Common myeloid progenitor, CD34-positive (primary cell): ENCODE measurements at regions not wholly inside any gene's neighbourhood (a gene's known extent, or its start where the extent isn't known, plus 50 kb on each side); places are given as distances from the start of the nearest gene placed in this dataset.
"Not testable (repeated sequence)": the region's sequence is repeated elsewhere in the genome, so short reads cannot be mapped to it uniquely, and the experiment has no call there.

Experiments
- CTCF ChIA-PET: fragments of 350-600 bp; sonication (Branson Sonifier 250); formaldehyde crosslinking; loops from one replicate; lab custom pipeline; 2021; ENCODE audit warnings: antibody characterized with exemption; lab: Charles Lee
- POLR2A ChIA-PET: fragments of 350-600 bp; sonication (Branson Sonifier 250); formaldehyde crosslinking; loops from one replicate; lab custom pipeline; 2021; ENCODE audit warnings: antibody characterized with exemption; lab: Charles Lee
- DNase-seq, 3 donors: peaks; one replicate each; pipeline versions ENCODE4 v3.0.0 to v3.0.0-alpha.2; 2013
- H3K27ac ChIP-seq, 2 experiments: 1 replicate in 1 of 2; 2 replicates in 1 of 2; pipeline ENCODE4 v1.7.0; 2013; ENCODE audit warnings: inconsistent platforms in 2 of 2, low read length in 2 of 2, mild to moderate bottlenecking in 2 of 2, low read depth in 1 of 2, moderate library complexity in 1 of 2; ENCODE audit not compliant: severe bottlenecking in 2 of 2, insufficient read depth in 1 of 2, poor library complexity in 1 of 2
- H3K27me3 ChIP-seq, 5 experiments: replicated peaks in 2 of 5; 1 replicate in 3 of 5; 2 replicates in 2 of 5; pipeline versions ENCODE4 v1.6.1 to v1.7.0; 2013; ENCODE audit warnings: low read length in 4 of 5, mild to moderate bottlenecking in 2 of 5, moderate library complexity in 2 of 5, inconsistent platforms in 1 of 5; ENCODE audit not compliant: insufficient read depth in 5 of 5, control insufficient read depth in 4 of 5
- H3K36me3 ChIP-seq, 4 experiments: 1 replicate in 2 of 4; 2 replicates in 2 of 4; pipeline versions ENCODE4 v1.6.1 to v1.7.0; 2013; ENCODE audit warnings: low read length in 3 of 4, control low read depth in 1 of 4, mild to moderate bottlenecking in 1 of 4; ENCODE audit not compliant: control insufficient read depth in 4 of 4, insufficient read depth in 4 of 4
- H3K4me1 ChIP-seq, 4 experiments: 1 replicate in 3 of 4; 2 replicates in 1 of 4; pipeline versions ENCODE4 v1.6.1 to v1.7.1; 2013; ENCODE audit warnings: low read length in 3 of 4, mild to moderate bottlenecking in 3 of 4, control low read depth in 1 of 4, inconsistent platforms in 1 of 4, moderate library complexity in 1 of 4; ENCODE audit not compliant: control insufficient read depth in 4 of 4, insufficient read depth in 4 of 4; ENCODE audit errors: control extremely low read depth in 1 of 4
- H3K4me3 ChIP-seq, 7 experiments: 1 replicate in 4 of 7; 2 replicates in 3 of 7; pipeline versions ENCODE4 v1.5.1 to v1.7.0; 2013; ENCODE audit warnings: mild to moderate bottlenecking in 7 of 7, low read length in 6 of 7, moderate library complexity in 6 of 7, inconsistent platforms in 2 of 7, low read depth in 2 of 7, control low read depth in 1 of 7; ENCODE audit not compliant: insufficient read depth in 4 of 7, control insufficient read depth in 1 of 7; ENCODE audit errors: extremely low read depth in 1 of 7
- H3K9me3 ChIP-seq, 5 experiments: 1 replicate in 4 of 5; 2 replicates in 1 of 5; pipeline versions ENCODE4 v1.6.1 to v1.7.1; 2013; ENCODE audit warnings: low read length in 4 of 5, mild to moderate bottlenecking in 2 of 5, inconsistent platforms in 1 of 5, low read depth in 1 of 5, moderate library complexity in 1 of 5; ENCODE audit not compliant: control insufficient read depth in 4 of 5, insufficient read depth in 2 of 5; ENCODE audit errors: control extremely low read depth in 1 of 5
- WGBS: methylation state at CpG from one replicate; pipeline ENCODE4 v1.1.5; 2013; ENCODE audit not compliant: insufficient coverage; 5-methylcytosine and 5-hydroxymethylcytosine counted together

- H3K9me3 ChIP-seq, H3K4me3 ChIP-seq, H3K36me3 ChIP-seq, CTCF ChIA-PET, DNase-seq, H3K27ac ChIP-seq, POLR2A ChIA-PET, H3K4me1 ChIP-seq, H3K27me3 ChIP-seq: not testable (repeated sequence)
- no CpG with 5 or more reads among the region's 4 CpGs for WGBS
Measured at GRCh38 chr5:177664737-177665136, 64.8 kb downstream of the B4GALT7 start.

DNA sequence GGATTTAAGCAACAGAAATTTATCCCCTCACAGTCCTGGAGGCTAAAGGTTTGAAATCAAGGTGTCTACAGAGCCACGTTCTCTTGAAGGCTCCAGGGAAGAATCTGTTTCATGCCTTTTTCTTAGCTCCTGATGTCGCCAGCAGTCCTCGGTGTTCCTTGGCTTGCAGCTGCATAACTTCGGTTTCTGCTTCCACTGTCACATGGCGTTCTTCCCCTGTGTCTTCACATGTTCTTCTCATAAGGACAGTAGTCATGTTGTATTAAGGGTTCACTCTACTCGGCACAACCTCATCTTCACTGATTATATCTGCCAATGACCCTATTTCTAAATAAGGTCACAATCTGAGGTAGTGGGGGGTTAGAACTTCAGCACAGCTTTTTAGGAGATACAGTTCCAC, 65.2 kb downstream of the B4GALT7 start:
- CTCF ChIA-PET, H3K27ac ChIP-seq, H3K4me3 ChIP-seq, H3K36me3 ChIP-seq, DNase-seq, H3K4me1 ChIP-seq, H3K9me3 ChIP-seq, H3K27me3 ChIP-seq, POLR2A ChIA-PET: not testable (repeated sequence)
- WGBS = no CpG with 5 or more reads among the region's 6 CpGs

- WGBS = no CpG with 5 or more reads among the region's 3 CpGs
- H3K4me3 ChIP-seq, H3K36me3 ChIP-seq, POLR2A ChIA-PET, H3K9me3 ChIP-seq, H3K27ac ChIP-seq, CTCF ChIA-PET, H3K4me1 ChIP-seq, H3K27me3 ChIP-seq, DNase-seq: not testable (repeated sequence)
Measured at GRCh38 chr5:177665960-177666359, 66.0 kb downstream of the B4GALT7 start.

GRCh38 chr5:177671035-177671754, 71.3 kb downstream of the B4GALT7 start:
- DNase-seq, H3K27ac ChIP-seq, CTCF ChIA-PET, H3K27me3 ChIP-seq, H3K36me3 ChIP-seq, H3K9me3 ChIP-seq, H3K4me1 ChIP-seq, POLR2A ChIA-PET: not testable (repeated sequence)
- peak overlapping the region in 4 of 7 experiments; percentile 32 to 57 (median 44) for H3K4me3 ChIP-seq
- WGBS = no CpG with 5 or more reads among the region's 37 CpGs

- peak overlapping the region in 3 of 7 experiments; percentile 20 to 54 (median 40) for H3K4me3 ChIP-seq
- H3K36me3 ChIP-seq, POLR2A ChIA-PET, H3K9me3 ChIP-seq, H3K4me1 ChIP-seq, H3K27ac ChIP-seq, CTCF ChIA-PET, H3K27me3 ChIP-seq: not testable (repeated sequence)
- peak; percentile 42 to 76 (median 46) for DNase-seq
- WGBS = 0% methylated on average over 13 of the region's 110 CpGs
Measured at GRCh38 chr5:177671755-177672690, 72.1 kb downstream of the B4GALT7 start.
